KBM-7 (cell line): ENCODE measurements at regions not wholly inside any gene's neighbourhood (a gene's known extent, or its start where the extent isn't known, plus 50 kb on each side); places are given as distances from the start of the nearest gene placed in this dataset.
"Not testable (repeated sequence)": the region's sequence is repeated elsewhere in the genome, so short reads cannot be mapped to it uniquely, and the experiment has no call there.

Experiments
- DNase-seq: peaks from one replicate; pipeline ENCODE4 v3.0.0-alpha.2; 2015
- in situ Hi-C: fragments of 300-500 bp; cut with MboI; formaldehyde crosslinking; loops from 2 replicates; pipeline ENCODE4 v1.14.3; 2020; ENCODE audit warnings: low sequenced_read_pairs, low pct_unique_long_range_greater_than_20kb, mixed read lengths

DNA sequence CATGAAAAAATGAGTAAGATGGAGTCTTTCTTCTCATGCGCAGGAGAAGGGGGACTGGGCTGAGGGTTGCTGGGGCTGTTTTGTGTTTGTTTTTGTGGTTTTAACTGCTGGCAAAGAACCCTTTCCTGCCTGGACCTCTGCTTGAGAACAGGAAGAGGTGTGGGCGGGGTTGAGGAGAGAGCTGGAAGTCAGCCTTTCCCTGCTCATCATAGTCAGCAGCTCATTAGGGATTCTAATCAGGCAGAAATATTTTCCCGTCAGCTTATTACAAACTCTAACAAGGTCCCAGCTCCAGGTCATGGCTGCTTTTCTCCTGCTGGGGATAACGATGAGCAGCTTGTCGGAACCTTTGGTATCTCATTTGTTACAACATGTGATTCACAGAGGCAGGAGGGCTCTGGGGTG lies 185.0 kb upstream of the NRXN3 start:
- in situ Hi-C loops = no loop called here
- peak; percentile 51 for DNase-seq

DNA sequence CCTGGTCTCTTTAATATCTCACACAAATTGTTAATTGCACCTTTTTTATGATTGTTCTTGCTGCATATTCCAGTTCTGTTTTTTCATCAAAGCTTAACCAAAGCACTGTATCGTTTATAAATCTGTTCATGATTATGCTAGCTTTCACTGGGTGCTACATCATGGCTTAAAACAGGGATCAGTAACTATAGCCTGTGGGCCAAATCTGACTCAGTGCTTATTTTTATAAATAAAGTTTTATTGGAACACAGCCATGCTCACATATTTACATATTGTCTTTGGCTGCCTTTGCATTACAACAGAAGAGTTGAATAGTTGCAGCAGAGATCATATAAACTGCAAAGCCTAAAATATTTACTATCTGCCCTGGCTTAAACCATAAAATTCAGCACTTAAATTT lies 183.4 kb upstream of the NRXN3 start:
- no peak for DNase-seq
- in situ Hi-C loops = no loop called here

DNA sequence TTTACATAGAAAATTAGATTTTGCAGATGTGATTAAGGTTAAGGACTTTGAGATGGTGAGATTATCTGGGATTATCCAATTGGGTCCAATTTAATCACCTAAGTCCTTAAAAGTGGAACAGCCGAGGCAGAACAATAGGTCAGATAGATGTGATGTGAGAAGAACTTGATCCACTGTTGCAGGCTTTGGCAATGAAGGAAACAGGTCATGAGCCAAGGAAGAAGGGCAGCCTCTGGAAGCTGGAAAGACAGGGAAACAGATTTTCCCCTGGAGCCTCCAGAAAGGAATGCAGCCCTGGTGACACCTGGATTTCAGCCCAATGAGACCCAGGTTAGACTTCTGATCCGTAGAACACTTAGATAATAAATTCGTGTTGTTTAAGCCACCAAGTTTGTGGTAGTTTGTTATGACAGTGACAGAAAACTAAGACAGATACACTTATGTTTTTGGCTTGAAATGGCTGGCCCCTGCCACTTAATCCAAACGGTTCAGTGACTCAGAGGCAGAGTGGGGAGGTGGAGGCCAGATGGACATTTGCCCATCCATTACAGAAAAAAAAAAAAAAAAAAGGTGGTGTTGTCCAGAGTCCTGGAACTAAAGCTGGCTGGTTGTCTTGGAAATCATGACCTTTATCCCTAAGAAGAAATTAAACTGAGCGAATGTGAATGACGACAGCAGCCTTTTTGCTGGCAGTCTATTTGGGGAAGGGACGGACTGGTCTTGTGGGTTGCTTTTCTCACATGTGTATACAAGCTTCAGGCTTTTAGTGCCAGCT lies 181.9 kb upstream of the NRXN3 start:
- DNase-seq = no peak
- in situ Hi-C loops = no loop called here

DNA sequence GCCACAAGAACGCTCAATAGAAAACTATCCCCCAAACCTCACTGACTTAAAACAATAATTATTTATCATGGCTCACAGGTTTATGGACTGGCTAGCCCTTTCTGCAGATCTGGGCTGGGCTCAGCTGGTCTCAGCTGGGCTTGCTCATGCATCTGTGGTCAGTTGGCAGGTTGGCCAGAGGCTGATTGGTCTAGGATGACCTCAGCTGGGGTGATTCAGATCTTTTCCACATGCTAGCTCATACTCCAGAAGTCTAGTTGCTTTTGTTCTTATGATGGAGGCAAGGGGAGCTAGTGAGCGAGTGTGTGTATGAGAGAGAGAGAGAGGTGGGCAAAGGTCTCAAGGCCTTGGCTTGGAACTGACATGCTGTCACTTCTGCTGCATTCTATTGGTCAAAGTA lies 181.2 kb upstream of the NRXN3 start:
- no peak for DNase-seq
- in situ Hi-C loops = no loop called here

DNA sequence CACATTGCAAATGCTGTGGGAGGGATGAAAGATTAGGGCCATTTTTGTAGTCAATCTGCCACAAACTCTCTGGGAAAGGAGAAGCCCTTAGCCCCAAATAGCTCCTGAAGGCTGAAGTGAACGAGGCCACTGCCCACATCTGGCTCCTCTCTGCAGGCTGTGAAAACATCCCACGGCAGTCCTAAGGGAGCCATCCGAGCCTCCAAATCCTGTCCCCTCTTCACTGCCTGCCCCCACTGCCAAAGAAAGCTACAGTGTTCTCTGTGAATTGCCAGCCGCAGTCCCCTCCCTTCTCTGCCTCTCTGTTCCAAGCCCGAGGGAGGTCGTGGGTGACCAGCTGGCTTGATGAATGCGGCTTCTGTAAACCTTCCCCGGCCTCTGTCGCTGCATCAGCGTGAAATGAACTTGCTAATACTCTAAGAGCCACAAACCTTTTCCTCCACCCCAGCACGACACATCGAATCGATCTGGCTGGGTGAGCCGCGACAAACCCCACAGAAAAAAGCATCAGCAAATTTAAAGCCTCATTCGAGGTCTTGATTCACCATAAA lies 180.7 kb upstream of the NRXN3 start:
- in situ Hi-C loops = no loop called here
- DNase-seq = no peak

DNA sequence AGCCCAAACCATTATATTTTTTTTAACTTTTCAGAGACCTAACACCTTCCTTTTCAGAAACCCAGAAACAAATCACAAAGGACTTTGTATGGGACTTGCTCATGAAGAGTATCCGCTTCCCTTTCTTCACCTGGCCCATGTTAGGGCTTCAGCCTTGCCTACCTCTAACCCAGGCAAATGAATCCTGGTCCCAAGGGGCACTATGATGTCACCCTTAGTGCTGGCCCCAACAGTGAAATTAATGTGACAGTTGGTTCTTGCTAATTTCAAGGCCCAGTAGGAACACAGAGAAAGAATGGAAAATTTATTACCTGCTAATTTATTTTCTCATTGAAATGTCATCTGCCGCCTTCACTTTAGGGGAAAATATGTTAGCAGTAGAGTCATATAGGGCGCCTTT lies 179.8 kb upstream of the NRXN3 start:
- in situ Hi-C loops = no loop called here
- DNase-seq = no peak

DNA sequence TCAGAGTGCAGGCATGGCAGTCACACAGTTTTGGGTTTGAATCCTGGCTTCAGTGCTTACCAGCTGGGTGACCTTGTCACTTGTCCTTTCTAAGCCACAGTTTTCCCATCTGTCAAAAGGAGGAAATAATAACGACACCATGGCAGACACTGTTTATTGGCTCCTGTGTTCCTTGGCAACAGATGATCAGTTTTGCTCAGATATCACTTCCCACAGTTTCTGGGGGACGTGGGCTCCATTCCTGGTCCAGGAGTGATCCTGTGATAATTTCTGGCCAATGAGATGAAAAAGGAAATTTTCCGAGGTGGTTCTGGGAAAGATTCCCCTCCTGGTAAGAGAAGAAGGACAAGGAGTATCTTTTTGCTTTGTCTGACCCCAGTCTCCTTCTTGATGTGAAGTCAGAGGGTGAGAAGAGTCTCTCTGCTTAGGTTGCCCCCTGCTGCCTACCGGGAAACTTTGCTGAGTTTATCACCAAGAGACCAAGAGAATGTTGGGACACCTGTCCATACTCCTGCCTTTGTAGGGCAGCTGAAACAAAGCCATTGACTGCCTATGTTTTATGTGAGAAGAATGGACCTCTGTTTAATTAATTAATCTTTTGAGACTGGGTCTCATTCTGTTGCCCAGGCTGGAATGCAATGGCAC lies 178.9 kb upstream of the NRXN3 start:
- in situ Hi-C loops = no loop called here
- peak; percentile 49 for DNase-seq

DNA sequence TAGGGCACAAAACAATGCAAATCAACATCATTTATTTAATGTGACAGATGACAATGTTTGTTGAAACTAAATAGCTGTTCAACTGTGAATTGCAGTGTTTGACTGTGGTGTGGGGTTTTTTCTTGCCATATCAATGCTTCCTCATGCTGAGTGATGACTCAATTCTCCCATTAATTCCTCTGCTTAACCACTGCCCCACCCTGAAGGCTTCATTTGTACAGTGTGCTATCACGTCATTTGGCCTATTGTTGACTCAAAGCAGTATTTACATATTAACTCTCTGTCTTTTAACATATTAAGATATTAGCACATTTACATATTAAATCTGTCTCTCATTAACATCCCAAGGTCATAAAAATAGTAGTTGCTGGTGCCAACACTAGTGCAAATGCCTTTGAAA lies 164.8 kb upstream of the NRXN3 start:
- DNase-seq = no peak
- in situ Hi-C loops = no loop called here

DNA sequence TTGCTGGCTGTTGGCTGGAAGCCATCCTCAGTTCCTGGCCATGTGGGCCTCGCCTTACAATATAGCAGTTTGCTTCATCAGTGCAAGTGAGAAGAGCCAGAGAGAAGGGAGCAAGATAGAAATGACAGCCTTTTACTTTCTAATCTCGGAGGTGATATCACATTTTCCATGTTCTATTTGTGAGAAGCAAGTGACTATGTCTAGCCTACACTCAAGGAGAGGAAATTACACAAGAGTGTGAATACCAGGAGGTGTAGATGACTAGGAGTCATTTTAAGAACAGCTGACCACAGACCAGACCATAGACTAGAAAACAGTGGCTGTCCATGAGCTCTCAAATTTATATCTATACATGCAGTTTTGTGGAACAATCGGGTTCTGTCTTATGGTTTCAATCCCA lies 163.0 kb upstream of the NRXN3 start:
- in situ Hi-C loops = no loop called here
- DNase-seq = no peak

DNA sequence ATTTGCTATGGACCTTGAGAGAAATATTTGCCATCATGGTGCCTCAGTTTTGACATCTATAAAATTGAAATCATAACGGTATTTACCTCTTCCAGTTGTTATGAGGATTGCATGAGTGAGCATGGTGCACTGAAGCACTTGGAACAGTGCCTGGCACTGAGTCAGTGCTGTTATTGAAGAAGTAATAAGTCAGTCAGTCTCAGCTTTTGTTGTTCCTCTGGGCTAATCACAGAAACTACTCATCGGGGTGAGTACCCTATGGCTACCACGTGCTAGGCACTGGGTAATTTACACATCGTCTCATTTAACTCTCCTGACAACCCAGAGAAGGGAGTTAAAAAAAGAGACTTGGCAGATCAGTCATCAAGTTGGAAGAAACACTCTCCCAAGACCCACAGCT lies 159.5 kb upstream of the NRXN3 start:
- in situ Hi-C loops = no loop called here

DNA sequence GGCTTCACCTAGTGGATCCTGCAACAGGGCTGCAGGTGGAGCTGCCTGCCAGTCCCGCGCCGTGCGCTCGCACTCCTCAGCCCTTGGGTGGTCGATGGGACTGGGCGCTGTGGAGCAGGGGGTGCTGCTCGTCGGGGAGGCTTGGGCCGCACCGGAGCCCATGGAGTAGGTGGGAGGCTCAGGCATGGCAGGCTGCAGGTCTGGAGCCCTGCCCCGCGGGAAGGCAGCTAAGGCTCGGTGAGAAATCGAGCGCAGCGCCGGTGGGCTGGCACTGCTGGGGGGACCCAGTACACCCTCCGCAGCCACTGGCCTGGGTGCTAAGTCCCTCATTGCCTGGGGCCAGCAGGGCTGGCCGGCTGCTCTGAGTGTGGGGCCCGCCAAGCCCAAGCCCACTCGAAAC lies 156.3 kb upstream of the NRXN3 start:
- in situ Hi-C loops, DNase-seq: not testable (repeated sequence)

More for the DNA sequence above, 159.5 kb upstream of the NRXN3 start:
- DNase-seq = no peak

DNA sequence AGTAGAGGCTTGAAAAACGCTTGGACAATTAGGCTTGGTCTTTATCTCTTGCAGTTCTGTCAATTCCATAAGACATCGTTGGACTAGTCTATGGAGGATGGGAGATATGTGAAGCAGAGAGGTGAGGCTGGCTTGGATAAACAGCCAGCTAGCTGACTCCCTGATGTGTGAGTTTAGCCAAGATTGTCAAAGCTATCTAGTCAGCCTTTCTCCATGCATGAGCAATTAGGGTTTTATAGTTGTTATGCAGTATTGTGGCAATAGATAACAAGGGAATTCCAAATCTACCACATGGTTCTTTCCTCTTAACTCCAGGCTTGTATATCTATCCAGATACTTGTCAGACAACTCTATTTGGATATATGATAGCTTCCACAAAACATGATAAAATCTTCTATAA lies 153.6 kb upstream of the NRXN3 start:
- in situ Hi-C loops = no loop called here
- DNase-seq = no peak

DNA sequence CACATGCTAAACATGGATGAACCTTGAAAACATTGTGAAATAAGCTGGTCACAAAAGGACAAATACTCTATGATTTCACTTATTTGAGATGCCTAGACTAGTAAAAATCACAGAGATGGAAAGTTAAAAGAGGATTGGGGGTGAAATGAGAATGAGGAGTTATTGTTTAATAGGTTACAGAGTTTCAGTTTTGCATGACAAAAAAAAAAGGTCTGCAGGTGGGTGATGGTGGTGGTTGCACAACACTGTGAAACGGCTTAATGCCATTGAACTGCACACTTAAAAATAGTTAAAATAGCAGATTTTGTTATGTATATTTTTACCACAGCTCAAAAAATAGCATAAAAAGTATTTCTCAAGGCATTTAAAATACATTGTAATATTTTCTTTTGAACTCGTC lies 151.9 kb upstream of the NRXN3 start:
- in situ Hi-C loops = no loop called here
- no peak for DNase-seq

DNA sequence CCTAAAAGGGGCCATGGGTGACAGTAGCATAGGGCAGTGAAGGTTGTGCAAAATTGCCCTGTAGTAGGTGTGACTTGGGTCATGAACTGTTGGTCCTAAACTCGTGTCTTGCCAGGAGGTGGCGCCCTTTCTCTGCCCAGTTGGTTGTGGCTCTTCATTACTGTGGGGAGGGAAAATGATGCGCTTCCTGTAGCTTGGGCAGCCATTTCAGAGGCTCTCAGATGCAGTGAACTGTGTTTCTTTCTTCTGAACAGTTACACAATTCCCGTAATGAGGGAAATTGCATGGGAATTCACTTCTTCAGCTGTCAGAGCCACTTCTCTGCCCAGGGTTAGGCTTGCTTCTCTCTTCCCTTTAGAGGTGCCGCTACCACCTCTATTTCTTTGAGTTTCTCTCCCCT lies 148.1 kb upstream of the NRXN3 start:
- in situ Hi-C loops = no loop called here

DNA sequence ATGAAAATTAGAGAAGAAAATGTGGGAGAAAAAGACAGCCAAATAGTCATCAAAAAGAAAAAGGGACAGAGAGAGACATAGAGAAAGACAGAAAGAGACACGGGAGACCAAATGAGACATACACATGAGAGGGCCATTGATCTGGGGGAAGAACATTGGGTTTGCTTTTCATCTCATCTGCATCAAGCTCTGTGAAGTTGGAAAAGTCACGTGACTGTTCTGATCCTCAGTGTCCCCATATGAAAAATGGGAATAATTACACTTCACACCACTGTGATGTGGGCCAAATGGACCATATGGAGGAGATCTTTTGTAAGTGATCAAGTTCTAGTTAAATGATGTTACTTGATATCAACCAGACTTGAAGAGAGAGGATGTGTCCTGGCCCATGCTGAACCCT lies 147.1 kb upstream of the NRXN3 start:
- no peak for DNase-seq
- in situ Hi-C loops = no loop called here

More for the DNA sequence above, 148.1 kb upstream of the NRXN3 start:
- peak; percentile 83 for DNase-seq

DNA sequence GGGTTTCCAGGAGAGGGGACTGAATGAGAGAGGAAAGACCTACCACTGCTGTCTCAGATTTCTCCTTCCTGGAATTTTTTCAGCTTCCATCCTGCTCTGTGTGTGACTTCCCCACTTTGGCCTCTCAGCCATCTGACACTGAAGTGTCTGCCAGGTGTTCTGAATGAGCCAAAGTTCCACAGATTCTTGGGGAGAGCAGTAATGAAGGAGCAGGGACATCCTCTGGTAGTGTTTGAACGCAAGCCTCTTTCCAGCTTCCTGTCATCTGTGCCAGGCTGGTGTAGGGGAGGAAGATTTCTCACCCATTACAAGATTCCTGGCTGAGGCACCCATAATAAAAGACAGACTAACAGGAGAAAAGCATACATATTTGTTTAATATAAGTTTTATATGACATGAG lies 141.7 kb upstream of the NRXN3 start:
- DNase-seq = no peak
- in situ Hi-C loops = no loop called here

DNA sequence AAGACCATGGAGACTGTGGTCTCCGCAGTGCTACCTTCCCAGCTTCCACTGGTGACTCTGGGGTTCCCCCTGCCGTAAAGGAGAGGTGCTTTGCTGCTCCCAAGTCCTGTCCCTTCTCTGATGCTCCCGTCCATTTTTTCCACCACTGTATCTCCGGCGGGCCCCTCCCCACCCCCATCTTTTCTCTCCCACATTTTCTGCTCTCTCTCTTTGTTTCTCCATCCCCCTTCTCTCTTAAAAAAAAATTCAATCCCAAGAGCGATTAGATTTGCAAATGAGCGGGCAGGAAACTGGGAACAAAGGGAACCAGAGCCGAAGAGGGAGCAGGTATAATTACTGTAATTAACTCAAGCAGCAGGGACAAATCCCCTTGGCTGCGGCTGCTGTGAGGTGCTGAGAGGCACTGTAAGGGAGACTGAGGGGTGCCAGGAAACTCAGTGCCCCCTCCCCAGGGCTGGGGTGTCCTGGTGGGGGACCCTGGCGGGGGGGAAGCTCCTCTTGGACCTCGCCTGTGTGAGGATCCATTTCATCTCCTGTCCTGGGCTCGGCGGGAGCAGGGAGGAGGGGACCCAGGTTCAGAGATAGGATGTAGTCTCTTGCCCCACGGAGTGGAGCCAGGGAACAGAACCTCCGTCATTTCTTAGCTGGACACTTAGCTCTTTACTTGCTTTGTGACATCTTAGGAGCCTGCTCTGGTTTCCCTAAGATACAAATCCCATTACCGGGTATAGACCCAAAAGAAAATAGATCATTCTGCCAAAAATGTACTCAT lies 140.4 kb upstream of the NRXN3 start:
- in situ Hi-C loops = no loop called here
- DNase-seq = no peak

DNA sequence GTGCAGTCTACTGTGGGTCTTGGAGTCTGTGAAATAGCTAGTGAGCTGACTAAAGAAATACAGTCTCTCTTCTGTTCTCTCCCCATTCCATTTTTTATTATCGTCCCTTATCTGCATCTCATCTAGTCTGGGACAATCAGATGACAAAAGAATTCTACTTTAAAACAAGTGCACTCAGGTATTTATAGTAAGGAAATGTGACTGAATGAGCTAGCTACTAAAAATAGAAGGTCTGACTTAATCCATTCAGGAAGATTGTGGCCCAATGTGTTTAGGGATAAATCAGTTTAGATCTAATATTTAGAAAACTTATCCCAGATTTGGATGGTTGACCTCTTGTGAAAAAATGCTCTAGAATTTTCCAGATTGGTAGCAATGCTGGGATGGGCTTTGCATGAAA lies 126.8 kb upstream of the NRXN3 start:
- in situ Hi-C loops = no loop called here
- DNase-seq = no peak

DNA sequence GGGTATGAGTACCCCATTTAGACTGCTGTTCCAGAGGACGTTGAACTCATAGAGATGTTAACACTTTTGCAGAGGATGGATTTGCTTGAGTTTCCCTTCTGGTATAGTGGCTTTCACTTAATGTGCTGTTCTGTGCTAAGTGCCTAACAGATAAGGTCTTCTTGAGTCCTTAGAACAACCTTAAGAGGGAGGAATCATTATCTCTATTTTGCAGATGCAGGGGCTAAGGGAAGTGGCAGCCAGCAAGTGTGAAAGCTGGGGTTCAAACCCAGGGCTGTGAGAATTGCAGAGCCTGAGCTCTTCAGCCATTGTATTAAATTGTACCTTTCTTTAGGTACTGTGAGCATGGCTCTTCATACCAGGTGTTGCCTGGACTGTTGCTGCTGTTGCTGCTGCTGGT lies 122.1 kb upstream of the NRXN3 start:
- in situ Hi-C loops = no loop called here
- DNase-seq = no peak

DNA sequence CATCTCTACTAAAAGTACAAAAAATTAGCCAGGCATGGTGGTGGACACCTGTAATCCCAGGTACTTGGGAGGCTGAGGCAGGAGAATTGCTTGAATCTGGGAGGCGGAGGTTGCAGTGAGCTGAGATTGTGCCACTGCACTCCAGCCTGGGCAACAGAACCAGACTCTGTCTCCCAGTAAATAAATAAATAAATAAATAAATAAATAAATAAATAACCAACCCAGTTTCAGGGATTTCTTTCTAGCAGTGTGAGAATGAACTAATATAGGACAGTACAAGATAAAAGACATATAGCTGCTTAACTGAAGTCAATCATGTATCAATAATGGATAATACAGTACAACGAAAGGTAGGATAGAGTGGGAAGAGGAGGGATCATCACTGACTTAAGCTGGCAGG lies 113.3 kb upstream of the NRXN3 start:
- in situ Hi-C loops, DNase-seq: not testable (repeated sequence)
